Middle frontal gyrus (tissue), 1 donor: ENCODE measurements at regions not wholly inside any gene's neighbourhood (a gene's known extent, or its start where the extent isn't known, plus 50 kb on each side); places are given as distances from the start of the nearest gene placed in this dataset.

ENCODE experiments used
- DNase-seq: peaks from one replicate; pipeline ENCODE4 v3.0.0-alpha.2; 2015; ENCODE audit warnings: low spot score; ENCODE audit errors: extremely low spot score

DNA sequence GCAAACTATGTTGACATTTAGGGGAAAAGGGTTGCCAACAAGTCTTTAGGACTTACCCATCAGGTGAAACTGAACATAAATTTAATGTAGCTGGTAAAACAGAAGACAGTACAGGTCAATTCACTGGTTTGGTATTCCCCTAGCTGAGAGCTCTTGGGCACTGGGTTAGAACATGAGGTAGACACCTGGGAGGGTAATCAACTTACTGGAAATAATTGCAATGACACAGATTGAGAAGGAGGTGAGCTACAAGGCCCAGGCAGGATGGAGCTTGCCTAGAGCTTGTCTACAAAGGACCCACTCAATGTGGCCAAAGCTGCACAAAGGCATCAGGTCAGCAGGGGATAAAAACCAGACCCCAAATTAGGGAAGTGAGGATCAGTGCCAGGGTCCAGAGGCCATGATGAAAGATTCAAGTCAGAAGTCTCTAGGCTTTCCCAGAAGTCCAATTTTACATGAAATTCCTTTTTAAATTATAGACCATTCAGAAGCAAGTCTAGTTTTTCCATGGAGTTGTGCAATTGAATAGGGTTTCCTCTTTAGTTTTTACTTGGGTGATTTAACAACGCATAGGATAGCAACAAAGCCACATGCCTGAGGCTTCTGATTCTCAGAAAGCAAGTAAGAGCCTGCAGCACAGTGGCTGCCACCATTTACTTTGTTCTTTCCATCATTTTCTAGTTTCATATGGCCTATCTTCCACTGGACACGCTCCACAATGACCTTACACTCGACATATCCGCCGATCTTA is 194.0 kb downstream of the NDFIP2 start:
- DNase-seq: no peak

DNA sequence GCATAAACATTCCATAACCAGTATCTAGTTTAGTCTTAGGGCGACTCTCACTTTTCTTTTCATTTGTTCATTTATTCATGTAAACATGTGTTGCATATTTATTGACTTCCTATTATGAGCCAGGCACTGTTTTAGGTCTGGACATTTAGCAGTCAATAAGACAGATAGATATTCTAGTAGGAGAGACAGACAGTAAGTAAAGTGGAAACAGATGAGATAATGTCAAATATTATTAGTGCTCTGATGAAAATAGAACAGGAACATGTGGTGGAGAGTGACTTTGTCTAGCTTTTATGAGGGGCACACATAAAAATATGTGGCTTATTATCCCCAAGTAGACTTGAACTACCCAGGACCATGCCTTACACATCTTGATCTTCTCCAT is 193.0 kb downstream of the NDFIP2 start:
- no peak for DNase-seq

DNA sequence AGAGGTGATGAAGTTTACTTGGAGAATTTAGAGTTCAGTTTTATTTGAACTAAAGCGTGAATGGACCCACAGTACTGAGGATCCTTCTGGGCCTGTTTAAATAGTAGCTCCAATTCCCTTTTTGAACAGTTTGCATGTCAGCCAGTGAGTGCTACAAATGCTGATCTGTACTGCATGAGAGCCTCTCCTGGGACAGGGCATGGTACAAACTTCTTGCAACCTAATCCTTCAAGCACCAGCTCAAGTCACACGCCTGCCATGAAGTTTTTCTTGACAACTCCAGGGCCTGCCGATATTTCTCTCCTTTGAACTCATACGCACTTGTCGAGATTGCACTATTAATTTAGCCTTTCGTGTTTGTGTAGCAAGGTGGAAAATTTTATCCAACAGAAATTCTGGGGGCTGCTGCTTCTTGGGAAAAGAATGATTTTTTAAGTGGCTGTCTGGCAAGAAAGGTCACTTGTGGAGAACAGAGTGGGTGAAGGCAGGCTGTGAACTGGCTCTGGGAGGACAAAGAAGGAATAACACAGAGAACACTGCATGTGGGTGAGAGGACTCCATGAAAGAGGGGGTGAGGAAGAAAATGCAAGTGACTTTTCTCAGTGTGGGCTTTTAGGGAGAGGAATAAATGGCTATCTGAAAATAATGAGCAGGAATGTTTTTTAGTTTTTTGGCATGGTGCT is 192.5 kb downstream of the NDFIP2 start:
- no peak for DNase-seq

DNA sequence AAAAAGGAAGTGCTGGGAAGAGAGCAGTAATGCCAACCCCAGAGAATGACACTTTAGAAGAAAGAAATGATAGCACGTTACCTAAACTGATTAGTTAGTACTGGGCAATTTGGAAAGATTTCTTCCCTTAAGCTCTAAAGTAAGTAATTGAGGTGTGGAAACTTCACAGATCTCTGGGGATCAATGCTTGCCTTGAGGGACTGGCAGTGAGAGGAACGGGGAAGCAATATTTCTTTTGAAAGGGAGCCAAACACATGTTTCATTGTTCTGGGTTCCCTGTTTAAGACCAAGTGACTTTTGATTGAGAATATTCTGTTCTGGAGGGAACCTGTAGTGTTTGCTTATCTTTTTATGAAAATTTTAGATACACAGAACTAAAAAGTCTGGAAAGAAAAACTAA is 190.5 kb downstream of the NDFIP2 start:
- no peak for DNase-seq

DNA sequence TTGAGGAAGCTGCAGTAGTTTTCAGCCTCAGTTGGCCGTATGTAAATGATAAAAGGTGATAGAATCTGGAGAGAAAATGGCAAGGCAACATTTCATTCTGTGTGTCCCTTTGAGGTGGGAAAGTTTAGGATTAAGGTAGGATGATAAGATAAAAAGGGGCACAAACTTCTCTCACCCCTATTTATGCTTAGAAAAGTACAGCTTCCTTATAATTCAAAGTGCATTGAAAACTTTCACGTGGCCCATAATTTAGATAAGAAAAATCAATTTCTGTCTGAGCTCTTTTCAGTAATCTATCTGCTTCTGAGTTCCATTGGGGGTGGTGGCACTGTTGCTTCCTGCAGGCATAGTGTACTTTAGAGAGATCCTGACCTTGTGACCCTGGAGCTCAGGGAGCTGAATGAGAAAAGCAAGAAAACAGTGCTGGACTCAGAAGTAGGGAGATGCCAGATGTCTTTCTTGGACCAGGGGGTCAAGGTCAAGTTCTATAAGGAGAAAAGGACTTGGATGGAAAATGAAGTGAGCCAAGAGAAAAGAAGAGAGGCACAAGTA is 187.3 kb downstream of the NDFIP2 start:
- DNase-seq: no peak

DNA sequence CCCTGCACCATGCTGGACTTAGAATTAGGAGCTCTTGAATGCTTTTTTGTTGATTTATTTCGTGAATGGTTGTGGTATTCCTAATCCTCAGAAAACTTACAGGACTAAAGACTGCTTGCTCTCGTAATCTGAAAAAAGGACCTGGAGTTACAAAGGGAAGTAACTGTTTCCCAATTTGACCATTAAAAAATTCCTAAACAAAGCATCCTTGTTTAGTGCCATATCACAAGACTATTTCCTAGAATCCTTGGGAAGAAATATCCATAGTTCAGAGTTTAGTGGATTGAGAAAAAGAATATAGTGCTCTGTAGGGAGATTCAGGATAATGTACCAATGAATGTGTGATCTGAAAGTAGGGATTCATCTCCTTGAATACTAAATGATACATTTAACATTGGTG is 186.8 kb downstream of the NDFIP2 start:
- no peak for DNase-seq

DNA sequence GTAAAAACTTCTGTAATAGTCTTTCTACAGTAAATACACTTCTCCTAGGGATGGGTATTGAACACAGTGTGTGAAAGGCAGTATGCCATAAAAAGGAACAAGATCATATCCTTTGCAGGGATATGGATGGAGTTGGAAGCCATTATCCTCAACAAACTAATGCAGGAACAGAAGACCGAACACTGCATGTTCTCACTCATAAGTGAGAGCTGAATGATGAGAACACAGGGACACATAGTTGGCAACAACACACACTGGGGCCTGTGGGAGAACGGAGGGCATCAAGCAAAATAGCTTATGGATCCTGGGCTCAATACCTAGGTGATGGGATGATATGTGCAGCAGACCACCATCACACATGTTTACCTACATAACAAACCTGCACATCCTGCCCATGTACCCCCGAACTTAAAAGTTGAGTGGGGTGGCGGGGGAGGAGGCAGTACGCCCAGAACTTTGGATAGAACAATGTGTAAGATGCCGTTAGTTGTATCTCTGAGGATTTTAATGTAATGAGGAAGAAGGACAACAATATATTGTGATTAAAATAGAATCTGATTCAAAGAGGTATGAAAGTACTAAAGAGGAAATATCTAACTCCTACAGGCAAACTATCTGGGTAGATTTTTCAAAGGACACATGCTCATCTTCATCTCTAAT is 183.2 kb downstream of the NDFIP2 start:
- no peak for DNase-seq

DNA sequence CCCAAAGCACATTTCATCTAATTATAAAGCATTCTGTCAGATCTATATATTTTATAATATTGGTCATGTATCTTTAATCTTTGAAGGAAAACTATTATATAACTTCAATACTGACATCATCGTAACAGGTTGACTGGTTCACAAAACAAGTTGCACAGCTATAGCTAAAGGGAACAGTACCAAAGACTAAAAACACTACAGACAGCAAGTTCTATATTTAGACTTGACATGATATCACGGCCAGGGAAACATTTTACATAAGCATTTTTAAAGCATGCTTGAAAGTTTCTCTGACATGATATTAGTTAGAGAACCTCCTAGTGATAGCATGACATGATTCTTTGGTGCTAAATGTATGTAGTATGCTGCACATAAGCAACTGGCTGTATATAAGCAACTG is 182.5 kb downstream of the NDFIP2 start:
- DNase-seq: no peak

DNA sequence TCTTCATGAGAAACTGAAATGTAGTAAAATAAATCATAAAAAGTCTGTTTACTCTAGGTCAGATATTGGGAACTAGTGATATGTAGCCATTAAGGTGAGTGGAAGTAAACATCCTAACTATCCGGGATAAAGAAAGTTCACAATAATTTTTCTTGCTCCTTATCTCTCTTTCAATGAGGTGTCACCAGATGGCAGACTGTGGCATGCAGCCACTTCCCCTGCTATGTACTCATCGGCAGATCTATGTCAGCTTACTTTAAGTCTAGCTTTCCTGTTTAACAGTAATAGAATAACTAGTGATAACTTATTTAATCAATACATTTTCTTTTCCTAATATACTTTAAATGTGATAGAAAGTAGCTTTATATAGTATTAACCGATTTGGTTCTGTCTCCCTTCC is 181.9 kb downstream of the NDFIP2 start:
- DNase-seq: no peak

DNA sequence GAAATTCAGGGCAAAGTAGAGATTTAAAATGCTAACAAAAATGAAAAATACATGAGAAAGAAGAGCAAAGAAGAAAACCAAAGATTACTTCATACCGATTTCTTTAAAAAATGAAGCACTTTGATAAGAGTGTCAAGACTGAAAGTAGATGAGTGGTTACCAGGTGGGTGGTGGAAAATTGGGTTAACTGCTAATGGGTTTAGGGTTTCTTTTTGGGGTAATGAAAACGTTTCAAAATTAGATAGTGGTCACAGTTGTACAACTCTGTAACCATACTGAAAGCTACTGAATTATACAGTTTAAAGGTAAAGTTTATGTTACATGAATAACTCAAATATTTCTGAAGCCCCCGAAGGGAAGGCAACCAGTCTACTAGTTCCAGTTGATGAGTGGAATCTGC is 179.4 kb downstream of the NDFIP2 start:
- DNase-seq: no peak

DNA sequence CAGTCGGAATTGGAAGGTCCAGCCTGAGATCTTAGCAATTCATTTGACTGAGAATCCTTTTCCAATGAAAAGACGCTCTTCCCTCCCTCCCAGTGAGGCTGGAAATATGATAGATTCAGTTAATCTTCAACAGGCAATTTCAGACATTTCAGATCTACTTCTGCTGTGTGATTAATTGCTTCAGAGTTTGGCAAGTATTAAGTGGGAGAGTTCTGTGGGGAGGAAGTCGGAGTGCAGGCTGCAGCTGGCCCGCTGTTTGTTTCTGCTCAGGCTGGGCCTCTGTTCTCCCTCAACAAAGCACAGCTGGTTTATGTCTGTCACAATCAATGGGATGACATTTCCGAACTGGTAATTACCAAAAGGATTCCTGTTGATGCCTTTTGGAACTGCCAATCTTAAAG is 178.2 kb downstream of the NDFIP2 start:
- no peak for DNase-seq

DNA sequence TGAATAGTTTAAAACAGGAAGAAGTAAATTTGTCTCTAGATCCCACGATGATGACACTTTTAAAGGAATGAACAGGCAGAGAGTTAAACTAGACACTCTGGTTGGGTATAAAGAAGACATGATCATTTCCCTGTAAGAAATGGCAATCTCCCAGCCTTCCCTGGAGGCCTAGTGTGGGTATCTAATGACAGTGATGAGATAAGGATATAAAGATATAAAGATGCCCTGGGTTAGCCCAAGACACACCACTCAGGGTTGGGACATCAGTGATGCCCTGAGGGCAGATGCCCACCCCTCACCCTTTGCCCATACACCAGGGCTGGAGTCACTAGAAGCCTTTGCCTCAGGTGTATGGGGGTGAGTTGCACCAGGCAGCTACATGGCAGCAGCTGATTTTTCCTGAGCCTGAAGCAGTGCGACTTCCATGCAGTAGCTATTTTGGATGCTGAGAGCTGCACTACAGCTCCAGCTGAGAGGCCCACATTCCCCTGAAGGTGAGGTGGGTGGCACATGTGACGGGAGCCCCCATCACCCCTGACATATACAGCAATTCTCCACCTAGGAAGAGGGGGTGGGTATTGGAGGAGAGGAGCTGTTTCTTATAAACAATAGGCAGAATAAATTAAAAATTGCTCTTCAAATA is 177.5 kb downstream of the NDFIP2 start:
- no peak for DNase-seq

DNA sequence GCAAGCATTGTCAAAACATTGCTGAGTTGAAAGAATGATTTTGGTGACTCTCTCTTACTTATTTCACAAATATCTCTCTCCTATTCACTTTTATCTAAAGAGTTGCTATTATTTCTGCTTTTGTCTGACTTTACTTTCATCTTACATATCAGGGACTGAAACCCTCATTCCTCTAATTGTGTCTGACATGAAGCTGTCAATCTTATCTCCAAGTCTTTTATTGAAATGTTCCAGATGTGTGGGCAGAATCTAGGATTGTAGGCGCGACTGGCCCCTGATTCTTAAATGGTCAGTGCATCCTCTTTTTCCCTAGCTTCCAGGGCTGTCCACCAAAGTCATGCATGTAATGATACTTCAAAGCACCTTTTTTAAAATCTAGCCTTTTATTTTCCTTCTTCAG is 174.6 kb downstream of the NDFIP2 start:
- no peak for DNase-seq

DNA sequence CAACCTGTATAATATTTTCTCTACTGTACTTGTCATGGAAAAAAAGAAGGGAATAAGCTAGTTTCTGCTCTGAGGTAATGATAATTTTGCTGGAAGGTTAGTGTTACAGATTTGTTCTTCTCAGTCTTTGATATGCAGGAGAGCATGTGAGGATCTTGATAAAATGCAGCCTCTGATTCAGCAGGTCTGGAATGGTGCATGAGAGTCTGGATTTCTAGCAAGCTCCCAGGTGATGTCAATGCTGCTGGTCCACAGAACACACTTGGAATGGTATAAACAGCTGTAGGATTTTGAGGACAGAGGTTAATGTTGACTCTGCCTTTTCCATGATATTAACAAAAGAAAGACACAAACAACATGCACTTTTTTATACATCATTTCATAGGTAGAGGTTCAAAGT is 173.6 kb downstream of the NDFIP2 start:
- no peak for DNase-seq

DNA sequence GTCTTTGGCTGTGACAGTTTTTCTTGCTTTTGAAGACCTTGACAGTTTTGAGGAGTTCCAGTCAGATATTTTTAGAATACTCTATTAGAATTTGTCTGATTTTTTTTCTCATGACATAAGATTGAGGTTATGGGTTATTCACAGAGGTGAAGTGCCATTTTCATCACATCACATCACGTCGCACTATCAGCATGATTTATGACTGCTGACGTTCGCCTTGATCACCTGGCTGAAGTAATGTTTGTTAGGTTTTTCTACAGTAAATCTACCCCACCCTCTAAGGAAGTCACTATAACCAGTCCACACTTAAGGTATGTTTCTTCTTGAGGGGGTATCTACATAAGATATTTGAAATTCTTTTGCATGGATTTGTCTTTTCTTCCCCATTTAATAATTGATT is 169.7 kb downstream of the NDFIP2 start:
- no peak for DNase-seq

DNA sequence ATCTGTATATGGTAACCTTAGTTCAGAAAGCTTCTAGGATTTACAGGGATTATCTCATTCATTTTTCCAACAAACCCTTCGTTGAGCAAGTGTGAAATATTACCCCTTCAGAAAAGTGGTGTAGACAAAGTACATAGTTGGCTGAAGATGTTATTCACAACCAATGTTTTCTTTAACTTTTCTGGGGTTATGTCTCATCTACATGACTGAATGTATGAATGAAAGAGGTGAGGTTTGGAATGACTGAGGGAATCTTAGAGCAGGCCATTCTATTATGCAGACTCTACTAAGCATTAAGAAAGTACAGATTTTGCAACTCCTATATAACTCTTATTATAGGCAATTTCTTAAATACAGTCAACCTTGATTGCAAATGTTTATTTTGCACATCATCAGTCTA is 167.2 kb downstream of the NDFIP2 start:
- no peak for DNase-seq

DNA sequence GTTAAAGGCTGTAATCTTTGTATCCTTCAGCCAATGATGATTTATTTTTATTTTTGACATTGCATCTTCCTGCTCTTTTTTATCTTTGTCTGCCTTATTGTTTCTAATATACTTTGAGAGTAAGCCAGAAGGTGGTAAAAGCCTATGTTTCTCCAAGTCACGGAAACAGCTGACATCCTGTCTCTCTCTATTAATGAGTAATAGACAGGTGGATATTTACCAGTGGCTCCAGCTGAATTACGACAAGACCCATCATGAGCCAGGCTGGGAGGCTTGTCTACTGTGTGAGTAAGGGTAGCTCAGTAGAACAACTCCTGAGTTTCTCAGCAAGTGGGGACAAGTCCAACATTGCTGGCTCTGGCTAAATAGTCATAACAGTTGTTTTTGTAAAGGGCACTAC is 166.6 kb downstream of the NDFIP2 start:
- no peak for DNase-seq

DNA sequence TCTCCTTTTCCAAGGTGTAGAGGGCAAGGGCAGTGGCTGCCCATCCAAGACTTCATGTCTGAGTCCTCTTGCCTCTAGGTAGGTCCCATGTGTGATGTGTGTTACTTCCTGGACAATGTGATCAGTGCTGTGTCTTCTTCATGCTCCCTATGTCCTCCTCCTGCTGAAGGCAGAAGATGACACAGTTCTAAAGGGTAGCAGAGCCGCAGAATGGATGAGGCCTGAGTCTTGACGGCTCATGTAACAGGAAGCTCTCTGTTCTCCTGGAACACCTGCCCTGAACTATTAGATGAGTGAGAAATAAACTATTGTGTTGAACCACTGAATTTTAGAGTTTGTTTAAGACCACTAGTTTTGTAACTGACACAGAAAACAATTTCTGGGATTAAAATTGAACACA is 165.9 kb downstream of the NDFIP2 start:
- no peak for DNase-seq

DNA sequence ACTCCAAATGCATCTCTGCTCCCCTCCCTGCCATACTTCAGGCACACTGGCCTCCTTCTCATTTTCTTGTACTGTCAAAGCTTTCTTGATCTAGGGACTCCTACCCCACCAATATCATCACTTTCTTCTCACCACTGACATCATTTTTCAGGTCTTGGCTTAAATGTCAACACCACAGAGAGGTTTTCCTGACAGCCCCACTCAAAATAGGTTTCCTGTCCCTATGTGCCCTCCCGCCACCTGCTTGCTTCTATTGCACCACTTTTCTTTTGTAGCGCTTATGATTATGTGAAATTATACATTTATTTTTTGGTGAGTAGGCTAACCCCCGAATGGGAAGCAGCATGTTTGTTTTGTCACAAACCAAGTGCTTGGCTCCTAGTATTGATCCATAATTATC is 164.6 kb downstream of the NDFIP2 start:
- DNase-seq: no peak

DNA sequence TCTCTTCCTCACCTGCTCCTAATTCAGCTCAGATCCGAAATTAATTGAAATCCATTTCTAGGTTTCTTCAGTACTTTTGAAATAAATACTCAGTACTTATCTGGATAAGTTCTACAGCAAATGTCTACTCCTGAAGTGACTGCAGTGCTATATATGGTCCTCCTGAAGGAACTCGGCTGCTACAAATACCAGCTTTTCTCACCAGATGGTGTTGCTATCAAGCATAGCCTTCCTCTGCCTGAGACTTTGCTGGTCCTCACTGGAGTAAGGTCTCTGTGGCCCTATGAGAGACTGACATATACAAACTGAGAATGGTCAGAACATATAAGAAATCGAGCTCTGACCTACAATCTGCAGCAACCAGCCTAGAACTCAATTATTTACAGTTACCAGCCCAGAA is 161.6 kb downstream of the NDFIP2 start:
- no peak for DNase-seq

DNA sequence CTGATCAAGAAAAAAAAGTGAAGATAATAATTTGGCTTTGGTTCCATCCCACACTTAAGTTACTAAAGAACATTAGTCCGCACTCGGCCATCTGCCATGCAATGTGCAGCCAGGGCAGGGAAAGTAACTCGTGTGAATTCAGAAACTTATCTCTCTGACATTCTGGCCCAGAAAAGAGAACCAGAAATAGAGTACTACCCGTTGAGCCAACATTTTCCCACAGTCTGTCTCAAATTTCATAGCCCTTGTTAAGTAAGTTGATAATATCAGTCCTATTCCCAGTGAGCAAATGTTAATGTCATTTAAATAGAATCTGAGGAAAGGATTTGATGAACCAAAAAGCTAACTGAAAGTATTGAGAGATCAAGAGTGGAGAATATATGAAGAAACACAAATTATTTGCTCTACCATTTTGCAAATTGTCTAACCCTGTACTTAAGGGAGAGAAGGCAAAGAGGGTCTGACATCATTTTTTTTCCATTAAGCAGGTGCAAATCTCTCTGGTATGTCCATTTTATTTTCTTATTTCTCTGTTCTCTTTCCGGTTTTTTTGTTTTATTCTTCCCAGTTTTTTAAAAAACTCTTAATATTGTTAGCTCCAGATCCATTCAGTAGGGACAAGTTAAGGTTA is 156.3 kb downstream of the NDFIP2 start:
- no peak for DNase-seq
